ENCODE measurements at regions not wholly inside any gene's neighbourhood (a gene's known extent, or its start where the extent isn't known, plus 50 kb on each side); places are given as distances from the start of the nearest gene placed in this dataset.

GRCh38 chr18:61687317-61687716 is 205.5 kb downstream of the RNF152 start:
- TF ChIP-seq POLR2AphosphoS5 (IDR thresholded peaks at IDR 0.05; ENCODE audit: insufficient read depth, low read depth, low read length) (no peak), CTCF (IDR thresholded peaks at IDR 0.05; ENCODE audit: extremely low read depth in 1 of 2, insufficient read depth in 1 of 2, low read depth in 1 of 2, low read length in 2 of 2) (no peak), POLR2A (IDR thresholded peaks at IDR 0.05; ENCODE audit: low read depth, low read length) (no peak), MYC (IDR thresholded peaks at IDR 0.05; ENCODE audit: low read depth, low read length) (no peak), GATA2 (IDR thresholded peaks at IDR 0.05; ENCODE audit: insufficient read depth, insufficient read length, low read depth, low read length) (no peak)
- POLR2A ChIA-PET: no interaction called here
- Histone ChIP-seq H3K4me1 (ENCODE audit: control insufficient read depth, extremely low read depth, insufficient read depth, low read length) (no peaks in the 10 kb centered on the region), H3K36me3 (ENCODE audit: control insufficient read depth in 2 of 2, extremely low read depth in 1 of 2, insufficient read depth in 2 of 2, low read length in 2 of 2) (no peaks in the 10 kb centered on the region), H4K20me1 (replicated peaks; ENCODE audit: control insufficient read depth, extremely low read depth, insufficient read depth, low read length) (no peaks in the 10 kb centered on the region), H3K27ac (ENCODE audit: insufficient read depth, low read depth, low read length) (no peak overlapping the region), H3K9me1 (replicated peaks; ENCODE audit: control insufficient read depth, extremely low read depth, insufficient read depth, low read length) (no peaks in the 10 kb centered on the region), H3K9me3 (replicated peaks; ENCODE audit: control insufficient read depth, insufficient read depth, low read length) (no peaks in the 10 kb centered on the region), H3K9ac (replicated peaks; ENCODE audit: extremely low read depth, insufficient read depth, low read length) (no peak overlapping the region), H3K4me2 (ENCODE audit: insufficient read depth, low read length) (no peak overlapping the region), H3K27me3 (ENCODE audit: control insufficient read depth in 2 of 2, insufficient read depth in 2 of 2, low read length in 2 of 2) (no peaks in the 10 kb centered on the region), H2AFZ (ENCODE audit: low read depth, low read length) (no peak overlapping the region), H3K4me3 (replicated peaks in 1 of 3; ENCODE audit: insufficient read depth in 1 of 3, low read depth in 1 of 3, low read length in 3 of 3) (no peak overlapping the region), H3K79me2 (ENCODE audit: control insufficient read depth, insufficient read depth, low read length) (no peaks in the 10 kb centered on the region)
- FAIRE-seq: no peak
- intact Hi-C loops (cut with micrococcal nuclease) (no loop called here), dilution Hi-C loops (cut with MboI; ENCODE audit: extremely low pct_ligation_motif_present, low sequenced_read_pairs) (no loop called here)
- no TSS peak for BruUV-seq (replicated peaks)
- CTCF ChIA-PET: interaction anchor here (1.1 kb wide), 1 partner anchor 24 kb away, joined by 4 read pairs; no protein-coding TSS in a partner anchor
- no peak for DNase-seq (ENCODE audit: low read depth, low spot score)

DNA sequence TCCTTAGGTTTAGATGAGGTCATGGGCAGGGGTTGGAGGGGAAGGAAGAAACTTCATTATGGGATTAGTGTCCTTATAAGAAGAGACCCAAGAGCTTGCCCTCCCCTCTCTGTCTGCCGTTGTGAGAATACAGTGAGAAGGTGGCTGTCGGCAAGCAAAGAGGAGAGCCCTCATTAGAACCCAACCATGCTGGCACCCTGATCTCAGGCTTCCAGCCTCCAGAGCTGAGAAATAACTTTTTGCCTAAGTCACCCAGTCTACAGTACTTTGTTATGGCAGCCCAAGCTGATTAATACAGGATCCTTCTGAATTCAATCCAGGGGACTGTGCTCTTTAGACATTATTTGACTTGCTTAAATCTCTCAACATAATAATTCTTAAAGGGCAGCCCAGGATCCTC is 209.0 kb downstream of the RNF152 start:
- DNase-seq (ENCODE audit: low read depth, low spot score) (no peak), FAIRE-seq (no peak)
- Histone ChIP-seq H3K9ac (replicated peaks; ENCODE audit: extremely low read depth, insufficient read depth, low read length) (no peak overlapping the region), H3K9me1 (replicated peaks; ENCODE audit: control insufficient read depth, extremely low read depth, insufficient read depth, low read length) (no peaks in the 10 kb centered on the region), H3K79me2 (ENCODE audit: control insufficient read depth, insufficient read depth, low read length) (no peaks in the 10 kb centered on the region), H3K4me3 (replicated peaks in 1 of 3; ENCODE audit: insufficient read depth in 1 of 3, low read depth in 1 of 3, low read length in 3 of 3) (no peak overlapping the region), H3K9me3 (replicated peaks; ENCODE audit: control insufficient read depth, insufficient read depth, low read length) (no peaks in the 10 kb centered on the region), H3K36me3 (ENCODE audit: control insufficient read depth in 2 of 2, extremely low read depth in 1 of 2, insufficient read depth in 2 of 2, low read length in 2 of 2) (no peaks in the 10 kb centered on the region), H3K27ac (ENCODE audit: insufficient read depth, low read depth, low read length) (no peak overlapping the region), H3K27me3 (ENCODE audit: control insufficient read depth in 2 of 2, insufficient read depth in 2 of 2, low read length in 2 of 2) (no peaks in the 10 kb centered on the region), H2AFZ (ENCODE audit: low read depth, low read length) (no peak overlapping the region), H4K20me1 (replicated peaks; ENCODE audit: control insufficient read depth, extremely low read depth, insufficient read depth, low read length) (no peaks in the 10 kb centered on the region), H3K4me2 (ENCODE audit: insufficient read depth, low read length) (no peak overlapping the region), H3K4me1 (ENCODE audit: control insufficient read depth, extremely low read depth, insufficient read depth, low read length) (no peaks in the 10 kb centered on the region)
- CTCF ChIA-PET: interaction anchor here (1.5 kb wide), 1 partner anchor 10 kb away, joined by 5 read pairs; no protein-coding TSS in a partner anchor
- POLR2A ChIA-PET: no interaction called here
- dilution Hi-C loops (cut with MboI; ENCODE audit: extremely low pct_ligation_motif_present, low sequenced_read_pairs) (no loop called here), intact Hi-C loops (cut with micrococcal nuclease) (no loop called here)
- TF ChIP-seq CTCF (IDR thresholded peaks at IDR 0.05; ENCODE audit: extremely low read depth in 1 of 2, insufficient read depth in 1 of 2, low read depth in 1 of 2, low read length in 2 of 2): no peak
- TF ChIP-seq MYC (IDR thresholded peaks at IDR 0.05; ENCODE audit: low read depth, low read length): no peak
- TF ChIP-seq, protein P1, sequence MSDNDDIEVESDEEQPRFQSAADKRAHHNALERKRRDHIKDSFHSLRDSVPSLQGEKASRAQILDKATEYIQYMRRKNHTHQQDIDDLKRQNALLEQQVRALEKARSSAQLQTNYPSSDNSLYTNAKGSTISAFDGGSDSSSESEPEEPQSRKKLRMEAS (IDR thresholded peaks at IDR 0.05; ENCODE audit: insufficient read depth, insufficient read length): no peak
- TF ChIP-seq POLR2AphosphoS5 (IDR thresholded peaks at IDR 0.05; ENCODE audit: insufficient read depth, low read depth, low read length): no peak
- no peak for TF ChIP-seq EZH2 (IDR thresholded peaks at IDR 0.05; ENCODE audit: borderline replicate concordance, low read depth, low read length, severe bottlenecking)
- TF ChIP-seq JUN (IDR thresholded peaks at IDR 0.05; ENCODE audit: borderline replicate concordance, insufficient read depth, insufficient read length, low read depth): no peak
- TF ChIP-seq POLR2A (IDR thresholded peaks at IDR 0.05; ENCODE audit: low read depth, low read length): no peak
- no peak for TF ChIP-seq GATA2 (IDR thresholded peaks at IDR 0.05; ENCODE audit: insufficient read depth, insufficient read length, low read depth, low read length)
- TF ChIP-seq FOS (IDR thresholded peaks at IDR 0.05; ENCODE audit: borderline replicate concordance, insufficient read depth, low read length): no peak
- no TSS peak for BruUV-seq (replicated peaks)

All from endothelial cell of umbilical vein (primary cell).